ENCODE measurements at regions not wholly inside any gene's neighbourhood (a gene's known extent, or its start where the extent isn't known, plus 50 kb on each side); places are given as distances from the start of the nearest gene placed in this dataset.

DNA sequence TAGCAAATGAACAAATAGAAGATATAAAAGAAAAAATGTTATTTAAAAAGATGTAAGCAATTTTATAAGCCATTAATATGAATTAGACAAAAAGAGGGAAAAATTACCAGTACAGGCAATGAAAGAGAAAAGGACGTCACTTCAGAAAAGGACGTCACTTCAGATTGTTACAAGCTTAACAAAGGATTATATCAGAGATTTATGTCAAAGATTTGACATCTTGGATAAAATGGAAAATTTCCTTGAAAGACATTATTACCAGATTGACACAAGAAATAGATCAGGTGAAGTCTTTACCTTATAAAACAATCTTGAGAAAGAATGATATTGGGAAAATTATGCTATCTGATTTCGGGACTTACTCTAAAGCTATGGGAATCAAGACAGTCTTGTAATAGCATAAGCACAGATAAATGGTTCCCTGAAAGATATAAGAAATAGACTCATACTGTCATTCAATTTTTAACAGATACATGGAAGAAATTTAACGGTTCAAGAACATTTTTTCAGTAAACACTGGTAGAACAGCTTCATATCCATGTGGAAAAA, 625.4 kb upstream of the EDIL3 start:
- no peak overlapping the region for H3K4me3 ChIP-seq (ENCODE audit: low read depth, low read length)
- DNase-seq (ENCODE audit: low read depth) = no peak
- TF ChIP-seq, protein P1, sequence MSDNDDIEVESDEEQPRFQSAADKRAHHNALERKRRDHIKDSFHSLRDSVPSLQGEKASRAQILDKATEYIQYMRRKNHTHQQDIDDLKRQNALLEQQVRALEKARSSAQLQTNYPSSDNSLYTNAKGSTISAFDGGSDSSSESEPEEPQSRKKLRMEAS (IDR thresholded peaks at IDR 0.05; ENCODE audit: low read depth, low read length) = no peak
- TF ChIP-seq MYC (IDR thresholded peaks at IDR 0.05; ENCODE audit: low read depth, low read length) = no peak
- no peak for TF ChIP-seq POLR2A (IDR thresholded peaks at IDR 0.05; ENCODE audit: extremely low read depth, insufficient read length)
- TF ChIP-seq, protein P2, sequence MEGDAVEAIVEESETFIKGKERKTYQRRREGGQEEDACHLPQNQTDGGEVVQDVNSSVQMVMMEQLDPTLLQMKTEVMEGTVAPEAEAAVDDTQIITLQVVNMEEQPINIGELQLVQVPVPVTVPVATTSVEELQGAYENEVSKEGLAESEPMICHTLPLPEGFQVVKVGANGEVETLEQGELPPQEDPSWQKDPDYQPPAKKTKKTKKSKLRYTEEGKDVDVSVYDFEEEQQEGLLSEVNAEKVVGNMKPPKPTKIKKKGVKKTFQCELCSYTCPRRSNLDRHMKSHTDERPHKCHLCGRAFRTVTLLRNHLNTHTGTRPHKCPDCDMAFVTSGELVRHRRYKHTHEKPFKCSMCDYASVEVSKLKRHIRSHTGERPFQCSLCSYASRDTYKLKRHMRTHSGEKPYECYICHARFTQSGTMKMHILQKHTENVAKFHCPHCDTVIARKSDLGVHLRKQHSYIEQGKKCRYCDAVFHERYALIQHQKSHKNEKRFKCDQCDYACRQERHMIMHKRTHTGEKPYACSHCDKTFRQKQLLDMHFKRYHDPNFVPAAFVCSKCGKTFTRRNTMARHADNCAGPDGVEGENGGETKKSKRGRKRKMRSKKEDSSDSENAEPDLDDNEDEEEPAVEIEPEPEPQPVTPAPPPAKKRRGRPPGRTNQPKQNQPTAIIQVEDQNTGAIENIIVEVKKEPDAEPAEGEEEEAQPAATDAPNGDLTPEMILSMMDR (IDR thresholded peaks at IDR 0.05; ENCODE audit: low read depth, low read length) = no peak

DNA sequence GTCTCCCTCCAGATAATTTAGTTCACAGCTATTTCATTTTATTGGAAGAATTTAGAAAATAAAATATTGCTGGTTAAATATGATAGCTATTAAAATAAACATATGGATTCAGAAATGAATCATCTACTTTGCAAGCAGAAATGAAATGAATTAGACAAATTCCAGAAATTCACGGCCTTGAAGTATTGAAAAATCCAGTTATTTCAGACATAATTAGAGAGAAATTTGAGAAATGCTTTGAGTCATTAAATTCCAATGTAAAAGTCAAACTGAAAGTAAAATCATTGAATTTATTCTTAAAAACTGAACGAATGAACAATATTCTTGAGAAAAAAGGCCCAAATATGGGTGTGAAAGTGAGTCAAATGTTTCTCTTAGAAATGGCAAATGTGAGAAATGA, 632.6 kb upstream of the EDIL3 start:
- no peak overlapping the region for H3K4me3 ChIP-seq (ENCODE audit: low read depth, low read length)
- TF ChIP-seq POLR2A (IDR thresholded peaks at IDR 0.05; ENCODE audit: extremely low read depth, insufficient read length) = no peak
- TF ChIP-seq MYC (IDR thresholded peaks at IDR 0.05; ENCODE audit: low read depth, low read length) = no peak
- TF ChIP-seq, protein P2 (IDR thresholded peaks at IDR 0.05; ENCODE audit: low read depth, low read length) = no peak
- TF ChIP-seq, protein P1 (IDR thresholded peaks at IDR 0.05; ENCODE audit: low read depth, low read length) = no peak
- DNase-seq (ENCODE audit: low read depth) = no peak

DNA sequence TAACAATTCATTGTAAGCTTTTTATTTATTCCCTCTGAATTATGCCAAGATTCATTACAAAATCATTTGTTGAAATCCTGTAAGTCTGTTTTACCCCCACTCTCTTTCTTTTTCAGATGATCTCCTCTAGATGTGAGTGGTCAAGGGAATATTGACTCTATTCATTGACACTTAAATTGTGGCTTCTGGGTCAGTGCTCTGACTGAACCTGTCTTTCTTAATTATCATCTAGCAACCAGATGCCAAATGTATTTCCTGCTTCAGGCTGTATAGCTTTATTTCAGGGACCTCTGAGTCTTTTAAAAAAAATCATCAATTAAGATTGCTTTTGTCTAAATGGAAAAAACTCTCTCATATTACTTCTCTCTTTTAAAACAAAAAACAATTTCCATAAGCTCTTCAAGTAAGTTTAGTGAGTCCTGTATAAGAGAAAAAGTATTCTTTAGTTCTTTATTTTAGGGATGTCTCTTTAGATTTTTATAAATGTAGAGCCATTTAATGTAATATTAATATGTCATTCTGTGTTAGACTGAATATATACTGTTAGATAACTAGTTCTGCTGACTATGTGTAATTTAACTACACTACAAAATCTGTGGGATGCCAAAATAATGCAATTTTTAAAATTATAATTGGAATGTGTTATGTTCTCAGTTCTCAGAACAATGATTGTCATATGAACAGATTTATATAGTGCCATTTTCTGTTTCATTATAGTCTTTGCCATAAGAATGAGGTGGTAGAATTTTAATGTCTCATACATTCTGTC, 645.8 kb upstream of the EDIL3 start:
- DNase-seq (ENCODE audit: low read depth) = no peak
- H3K4me3 ChIP-seq (ENCODE audit: low read depth, low read length) = no peak overlapping the region
- TF ChIP-seq, protein P2 (IDR thresholded peaks at IDR 0.05; ENCODE audit: low read depth, low read length) = no peak
- no peak for TF ChIP-seq MYC (IDR thresholded peaks at IDR 0.05; ENCODE audit: low read depth, low read length)
- no peak for TF ChIP-seq POLR2A (IDR thresholded peaks at IDR 0.05; ENCODE audit: extremely low read depth, insufficient read length)
- TF ChIP-seq, protein P1 (IDR thresholded peaks at IDR 0.05; ENCODE audit: low read depth, low read length) = no peak

DNA sequence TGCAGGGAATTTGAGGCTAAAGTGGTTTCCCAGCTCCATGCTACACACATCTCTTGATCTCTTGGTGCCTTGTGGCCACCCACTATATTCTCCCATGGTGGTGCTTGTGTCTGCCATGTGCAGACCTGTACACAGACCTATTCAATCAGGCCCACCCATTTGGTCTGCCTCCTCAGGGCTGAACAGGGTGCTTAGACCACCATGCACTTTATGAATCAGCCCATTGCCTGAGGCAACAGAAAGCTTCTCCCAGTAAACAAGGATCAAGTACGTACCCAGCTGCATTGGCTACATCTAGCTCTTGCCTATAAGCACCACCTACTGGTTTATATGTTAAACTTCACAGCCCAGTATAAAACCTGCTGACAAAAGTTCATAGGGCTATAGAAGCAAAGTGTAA, 664.3 kb upstream of the EDIL3 start:
- no peak overlapping the region for H3K4me3 ChIP-seq (ENCODE audit: low read depth, low read length)
- peak; percentile 35 for DNase-seq (ENCODE audit: low read depth)
- TF ChIP-seq POLR2A (IDR thresholded peaks at IDR 0.05; ENCODE audit: extremely low read depth, insufficient read length) = no peak
- TF ChIP-seq MYC (IDR thresholded peaks at IDR 0.05; ENCODE audit: low read depth, low read length) = no peak
- TF ChIP-seq, protein P1 (IDR thresholded peaks at IDR 0.05; ENCODE audit: low read depth, low read length) = no peak
- TF ChIP-seq, protein P2 (IDR thresholded peaks at IDR 0.05; ENCODE audit: low read depth, low read length) = no peak

DNA sequence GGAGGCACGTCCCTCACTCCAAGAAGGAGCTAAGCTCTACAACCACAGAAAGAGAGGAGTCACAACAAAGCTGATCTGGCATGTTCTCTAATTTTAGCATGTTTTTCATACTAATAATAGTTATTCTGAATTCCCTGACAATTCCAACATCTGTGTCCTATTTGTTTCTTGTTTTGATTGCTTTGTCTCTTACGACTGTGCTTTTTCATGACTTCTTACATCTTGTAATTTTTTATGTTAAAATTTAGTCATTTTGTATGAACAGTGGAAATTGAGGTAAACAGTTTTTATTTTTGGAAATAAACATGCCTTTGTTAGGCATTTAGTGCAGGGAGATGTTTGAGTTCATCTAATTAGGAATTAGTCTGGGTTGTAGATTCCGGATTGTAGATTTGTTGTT, 668.1 kb upstream of the EDIL3 start:
- no peak for DNase-seq (ENCODE audit: low read depth)
- TF ChIP-seq, protein P2 (IDR thresholded peaks at IDR 0.05; ENCODE audit: low read depth, low read length) = no peak
- no peak for TF ChIP-seq POLR2A (IDR thresholded peaks at IDR 0.05; ENCODE audit: extremely low read depth, insufficient read length)
- TF ChIP-seq MYC (IDR thresholded peaks at IDR 0.05; ENCODE audit: low read depth, low read length) = no peak
- TF ChIP-seq, protein P1 (IDR thresholded peaks at IDR 0.05; ENCODE audit: low read depth, low read length) = no peak
- no peak overlapping the region for H3K4me3 ChIP-seq (ENCODE audit: low read depth, low read length)

Data from NB4 (cell line).